ENCODE measurements at regions not wholly inside any gene's neighbourhood (a gene's known extent, or its start where the extent isn't known, plus 50 kb on each side); places are given as distances from the start of the nearest gene placed in this dataset.

DNA sequence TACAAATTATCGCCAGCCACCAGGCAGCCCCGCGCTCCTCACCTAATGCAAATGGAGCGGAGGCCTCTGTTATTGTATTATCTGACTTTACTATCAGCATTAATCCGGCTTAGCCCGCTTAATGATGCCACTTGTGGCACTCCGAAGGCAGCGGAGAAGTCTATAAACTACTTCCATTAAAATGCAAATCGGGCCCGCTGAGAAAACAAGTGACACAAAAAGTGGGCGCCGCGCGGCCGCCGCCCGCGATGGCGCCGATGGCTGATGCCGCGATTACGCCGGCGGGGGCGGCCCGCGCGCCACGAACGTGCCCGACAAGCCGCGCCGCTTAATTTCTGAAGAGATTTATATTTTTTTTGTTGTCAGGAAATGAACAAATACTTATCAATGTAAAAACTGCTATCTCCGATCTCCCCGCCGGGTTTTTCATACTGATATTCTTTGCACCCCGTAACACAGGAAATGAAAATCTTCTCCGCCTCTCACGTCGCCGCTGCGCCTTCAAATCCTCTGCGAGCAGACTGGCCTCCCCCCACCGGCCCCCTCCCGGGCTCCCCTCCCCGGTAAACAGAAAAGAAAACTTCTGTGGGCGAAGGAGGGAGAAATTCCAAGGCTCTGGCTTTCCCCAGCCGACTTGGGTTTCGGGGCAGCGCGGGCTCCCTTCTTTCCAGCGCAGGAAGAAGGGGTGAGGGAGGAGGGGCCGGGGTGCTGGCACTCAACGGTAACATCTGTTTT lies 221.8 kb downstream of the INSIG2 start:
- peak; percentile 77 to 79 for DNase-seq

DNA sequence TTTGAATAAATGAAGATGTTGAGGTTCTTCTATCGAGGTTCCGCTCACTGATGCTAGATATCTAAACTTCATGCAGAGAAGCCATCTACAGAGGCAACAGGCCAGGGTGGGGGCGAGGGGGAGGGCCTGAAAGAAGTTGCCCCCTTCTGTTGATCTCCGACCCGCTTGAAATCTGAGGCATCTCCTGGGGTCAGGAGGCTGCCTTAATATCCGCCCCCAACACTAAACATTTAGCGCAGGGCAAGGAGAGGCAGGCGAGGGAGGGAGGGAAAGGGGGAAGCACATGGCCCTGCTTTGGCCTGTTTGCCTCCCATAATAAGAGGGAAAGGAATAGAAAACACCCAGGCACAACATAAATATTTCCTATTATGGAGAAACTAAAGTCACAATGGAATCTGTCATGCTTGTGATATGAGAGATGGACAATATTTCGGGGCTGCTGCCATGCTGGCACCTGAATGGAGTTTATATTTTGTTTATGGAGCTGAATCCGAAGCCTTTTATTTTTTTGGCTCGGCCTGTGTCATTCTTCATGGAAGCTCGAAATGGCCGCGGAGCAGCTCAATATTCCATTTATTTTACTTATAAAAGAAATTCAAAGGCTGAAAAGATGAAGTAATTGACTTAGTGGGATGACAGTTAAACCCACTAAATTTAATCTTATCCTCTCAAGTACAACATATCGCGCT lies 221.1 kb downstream of the INSIG2 start:
- peak in 1 of 2 experiments; percentile 18 for DNase-seq

DNA sequence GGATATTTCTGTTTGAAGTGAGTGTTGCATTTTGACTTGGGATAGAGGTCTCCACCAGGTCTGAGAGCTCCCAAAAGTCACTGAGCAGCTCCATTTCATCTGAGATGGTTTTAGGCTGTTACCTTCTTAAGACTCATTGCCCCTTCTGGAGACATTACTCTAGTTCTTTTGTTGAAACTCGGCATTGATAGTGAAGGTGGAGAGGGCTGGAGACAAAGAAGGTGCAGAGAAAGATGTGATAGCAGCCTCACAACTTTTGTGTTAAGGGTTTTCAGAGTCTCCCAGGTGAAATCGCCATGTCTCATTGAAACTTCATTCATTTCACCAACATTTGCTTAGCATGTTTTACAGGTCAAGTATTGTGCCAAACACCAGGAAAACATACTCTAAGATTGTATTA lies 219.6 kb downstream of the INSIG2 start:
- no peak for DNase-seq

- DNase-seq, result no peak
These were observed 213.0 kb downstream of the INSIG2 start for GRCh38 chr2:118301248-118301647.

DNA sequence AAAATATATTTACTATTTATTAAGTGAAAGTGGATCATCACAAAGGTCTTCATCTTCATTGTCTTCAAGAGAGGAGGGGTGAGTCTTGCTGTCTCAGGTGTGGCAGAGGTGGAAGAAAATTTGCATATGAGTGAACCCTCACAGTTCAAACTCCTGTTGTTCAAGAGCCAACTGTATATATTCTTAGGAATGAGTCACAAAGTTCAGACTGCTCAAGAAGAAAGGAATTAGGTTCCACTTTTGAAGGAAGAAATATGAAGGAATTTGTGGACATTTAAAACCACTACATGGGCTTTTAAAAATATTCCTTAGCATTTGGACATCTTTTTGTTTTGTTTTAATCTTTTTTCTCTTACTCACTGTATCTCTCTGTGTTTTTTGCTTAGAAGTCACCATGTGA lies 212.6 kb downstream of the INSIG2 start:
- DNase-seq, result no peak

DNA sequence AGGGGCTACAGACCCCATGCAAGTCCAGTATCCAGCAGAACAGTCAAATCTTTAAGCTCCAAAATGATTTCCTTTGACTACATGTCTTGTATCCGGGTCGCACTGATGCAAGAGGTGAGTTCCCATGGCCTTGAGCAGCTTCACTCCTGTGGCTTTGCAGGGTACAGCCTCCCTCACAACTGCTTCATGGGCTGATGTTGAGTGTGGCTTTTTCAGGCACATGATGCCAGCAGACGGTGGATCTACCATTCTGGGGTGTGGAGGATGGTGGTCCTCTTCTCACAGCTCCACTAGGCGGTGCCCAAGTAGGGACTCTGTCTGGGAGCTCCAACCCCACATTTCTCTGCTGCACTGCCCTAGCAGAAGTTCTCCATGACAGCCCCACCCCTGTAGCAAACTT lies 208.4 kb downstream of the INSIG2 start:
- no peak for DNase-seq

GRCh38 chr2:118295592-118296390 lies 207.5 kb downstream of the INSIG2 start:
- DNase-seq, result no peak

GRCh38 chr2:118294063-118294462 lies 205.8 kb downstream of the INSIG2 start:
- DNase-seq, result no peak

DNA sequence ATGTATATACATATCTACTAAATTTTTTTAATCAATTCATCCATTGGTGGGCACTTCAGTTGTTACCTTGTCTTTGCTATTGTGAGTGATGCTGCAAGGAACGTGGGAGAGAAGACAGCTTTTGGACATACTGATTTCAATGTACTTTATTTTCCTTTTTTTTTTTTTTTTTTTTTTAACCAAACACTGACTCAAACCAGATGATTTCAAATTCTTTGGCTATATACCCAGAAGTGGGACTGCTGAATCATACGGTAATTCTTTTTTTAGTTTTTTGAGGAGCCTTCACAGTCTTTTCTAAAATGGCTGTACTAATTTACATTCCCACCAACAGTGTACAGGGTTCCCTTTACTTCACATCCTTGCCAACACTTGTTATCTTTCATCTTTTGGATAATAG lies 204.7 kb downstream of the INSIG2 start:
- no peak for DNase-seq

GRCh38 chr2:118291251-118291880 lies 203.1 kb downstream of the INSIG2 start:
- DNase-seq, result no peak

DNA sequence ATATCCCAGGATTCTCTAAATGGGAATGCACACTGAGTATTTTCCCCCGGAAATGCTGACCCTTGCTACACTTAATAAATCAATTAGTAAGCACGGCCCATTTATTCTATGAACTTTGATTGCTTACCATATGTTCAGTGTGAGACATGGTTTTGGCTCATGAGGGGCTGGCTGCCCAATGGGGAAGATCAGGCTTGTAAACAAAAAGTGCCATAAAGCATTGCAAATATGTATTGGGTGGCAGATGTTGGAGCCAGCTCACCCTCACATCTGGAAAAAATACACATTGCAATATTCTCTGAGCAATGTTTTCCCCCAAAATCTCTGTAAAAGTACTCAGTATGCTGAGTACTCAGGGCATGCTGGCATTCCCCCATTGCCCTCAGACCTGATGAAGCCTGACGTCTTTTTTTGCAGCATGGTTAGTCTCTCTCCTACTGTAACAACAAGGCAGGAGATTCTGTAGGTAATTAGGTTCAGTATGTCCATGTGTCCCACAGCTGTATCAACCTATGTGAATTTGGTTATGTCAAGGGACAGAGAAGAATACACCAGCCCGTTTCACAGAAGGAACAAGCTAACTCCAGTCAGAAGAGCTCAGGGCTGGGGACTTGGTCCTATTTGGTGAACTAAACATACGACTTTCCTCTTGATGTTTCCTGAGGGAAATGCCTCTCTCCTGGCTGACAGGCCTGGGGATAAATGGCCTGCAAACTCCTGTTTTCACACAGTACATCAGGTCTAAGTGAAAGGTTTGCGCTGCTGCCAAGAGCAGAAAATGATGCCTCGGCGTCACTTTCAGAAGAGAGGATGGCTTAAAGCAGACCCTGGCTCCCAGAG lies 202.4 kb downstream of the INSIG2 start:
- DNase-seq, result no peak

- no peak for DNase-seq
These were observed 190.7 kb downstream of the INSIG2 start for GRCh38 chr2:118279005-118279404.

DNA sequence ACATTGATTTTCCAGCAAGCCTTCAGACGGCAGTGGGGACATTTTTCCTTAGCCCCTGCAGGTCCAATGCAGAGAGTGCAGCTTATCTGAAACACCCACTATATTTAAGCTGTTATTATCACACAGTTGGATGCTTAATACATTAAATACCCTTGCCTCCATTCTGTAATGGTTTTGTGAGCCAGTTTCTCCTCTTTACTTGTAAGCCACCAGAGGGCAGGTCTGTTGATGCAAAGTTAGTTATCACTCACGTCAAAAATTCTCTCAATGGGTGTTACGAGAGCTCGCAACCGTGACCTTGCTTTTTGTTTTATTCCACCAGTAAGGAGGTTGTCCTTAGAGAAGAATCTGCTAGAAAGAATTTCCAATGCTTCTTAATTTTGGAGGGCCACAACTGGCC lies 189.8 kb downstream of the INSIG2 start:
- DNase-seq, result no peak

- DNase-seq, result no peak
These were observed 186.7 kb downstream of the INSIG2 start for GRCh38 chr2:118274841-118275510.

GRCh38 chr2:118272391-118272790 lies 184.1 kb downstream of the INSIG2 start:
- no peak for DNase-seq

GRCh38 chr2:118269408-118270051 lies 181.3 kb downstream of the INSIG2 start:
- no peak for DNase-seq

GRCh38 chr2:118268268-118268667 lies 180.0 kb downstream of the INSIG2 start:
- no peak for DNase-seq

GRCh38 chr2:118265873-118266455 lies 177.7 kb downstream of the INSIG2 start:
- no peak for DNase-seq

DNA sequence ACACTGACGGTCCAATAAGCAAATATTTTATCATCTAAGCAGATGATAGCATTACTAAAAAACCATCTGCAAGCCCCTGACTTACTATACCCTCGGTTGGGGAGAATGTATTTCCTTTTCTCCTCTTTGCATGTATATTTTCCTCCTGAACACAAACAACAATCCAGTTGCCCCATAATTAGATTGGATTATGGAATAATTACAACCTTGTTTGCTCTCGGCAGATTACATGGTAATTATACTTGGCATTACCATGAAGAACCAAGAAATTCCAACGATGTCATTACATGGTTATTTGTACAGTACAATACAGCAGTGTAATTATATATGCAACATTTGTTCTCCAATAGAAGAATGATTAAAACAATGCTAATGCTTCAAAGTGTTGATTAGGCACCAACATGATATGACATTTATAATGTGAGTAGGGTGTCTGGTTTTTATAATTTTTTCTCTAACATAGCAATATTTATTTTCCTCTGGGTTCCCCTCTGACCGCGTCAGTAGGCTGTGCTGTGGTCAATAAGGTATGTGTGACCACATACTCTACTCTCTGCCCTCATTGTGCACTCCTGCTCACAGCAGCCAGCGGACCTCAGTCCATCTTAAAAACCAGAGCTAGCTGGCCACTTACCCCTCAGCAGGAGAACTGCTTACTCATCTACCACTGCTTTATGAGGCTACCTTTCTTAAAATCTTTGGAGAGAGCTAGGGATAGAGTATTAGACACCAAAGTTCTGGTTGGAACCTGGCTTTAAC lies 176.1 kb downstream of the INSIG2 start:
- DNase-seq, result no peak

DNA sequence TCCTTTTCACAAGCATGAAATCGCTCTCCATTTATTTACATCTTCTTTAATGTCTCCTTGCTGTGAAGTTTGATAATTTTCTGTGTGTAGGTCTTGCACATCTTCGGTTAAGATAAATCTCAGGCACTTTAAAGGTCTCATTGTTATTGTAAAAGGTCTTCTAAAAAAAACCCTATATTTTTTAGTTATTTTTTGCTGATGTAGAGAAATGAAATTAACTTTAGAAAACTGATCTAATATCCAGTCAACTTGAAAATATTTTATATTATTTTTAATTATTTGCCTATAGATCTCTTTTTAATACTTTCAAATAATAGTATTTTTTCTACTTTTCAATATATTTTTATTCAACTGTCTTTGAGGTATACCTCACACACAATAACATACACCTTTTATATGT lies 169.4 kb downstream of the INSIG2 start:
- no peak for DNase-seq
